ENCODE measurements at regions not wholly inside any gene's neighbourhood (a gene's known extent, or its start where the extent isn't known, plus 50 kb on each side); places are given as distances from the start of the nearest gene placed in this dataset.

DNA sequence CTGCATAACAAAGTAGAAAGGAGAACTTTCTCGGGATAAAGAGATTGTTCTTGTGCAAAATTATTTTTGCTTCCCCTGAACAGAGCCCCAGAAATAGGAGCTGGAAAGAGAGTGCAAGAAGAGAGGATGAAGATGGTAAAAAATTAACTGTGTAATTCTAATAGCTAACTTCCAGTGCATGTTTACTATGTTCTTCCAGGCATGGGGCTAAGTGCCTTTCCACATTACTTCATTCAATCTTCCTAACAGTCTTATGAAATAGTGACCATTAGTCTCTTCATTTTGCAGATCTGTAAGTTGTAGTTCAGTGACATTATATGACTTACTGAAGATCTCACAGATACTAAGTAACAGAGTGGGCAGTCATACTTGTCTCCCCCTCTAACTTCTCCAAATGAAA lies 61.1 kb upstream of the KLHL13 start (continued):
- TF ChIP-seq SSRP1 (CRISPR knock-in tag; IDR thresholded peaks at IDR 0.05): no peak
- TF ChIP-seq, protein P1, sequence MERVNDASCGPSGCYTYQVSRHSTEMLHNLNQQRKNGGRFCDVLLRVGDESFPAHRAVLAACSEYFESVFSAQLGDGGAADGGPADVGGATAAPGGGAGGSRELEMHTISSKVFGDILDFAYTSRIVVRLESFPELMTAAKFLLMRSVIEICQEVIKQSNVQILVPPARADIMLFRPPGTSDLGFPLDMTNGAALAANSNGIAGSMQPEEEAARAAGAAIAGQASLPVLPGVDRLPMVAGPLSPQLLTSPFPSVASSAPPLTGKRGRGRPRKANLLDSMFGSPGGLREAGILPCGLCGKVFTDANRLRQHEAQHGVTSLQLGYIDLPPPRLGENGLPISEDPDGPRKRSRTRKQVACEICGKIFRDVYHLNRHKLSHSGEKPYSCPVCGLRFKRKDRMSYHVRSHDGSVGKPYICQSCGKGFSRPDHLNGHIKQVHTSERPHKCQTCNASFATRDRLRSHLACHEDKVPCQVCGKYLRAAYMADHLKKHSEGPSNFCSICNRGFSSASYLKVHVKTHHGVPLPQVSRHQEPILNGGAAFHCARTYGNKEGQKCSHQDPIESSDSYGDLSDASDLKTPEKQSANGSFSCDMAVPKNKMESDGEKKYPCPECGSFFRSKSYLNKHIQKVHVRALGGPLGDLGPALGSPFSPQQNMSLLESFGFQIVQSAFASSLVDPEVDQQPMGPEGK (CRISPR knock-in tag; IDR thresholded peaks at IDR 0.05): no peak
- TF ChIP-seq ZNF850 (CRISPR knock-in tag; conservative IDR thresholded peaks at IDR 0.05): no peak
- no peak for TF ChIP-seq ZNF670 (CRISPR knock-in tag; IDR thresholded peaks at IDR 0.05; ENCODE audit: borderline replicate concordance)
- TF ChIP-seq STAT5B (CRISPR knock-in tag; IDR thresholded peaks at IDR 0.05): no peak
- TF ChIP-seq HNRNPLL (IDR thresholded peaks at IDR 0.05; ENCODE audit: low read depth, low read length, poor library complexity, severe bottlenecking): no peak
- TF ChIP-seq MEIS1 (CRISPR knock-in tag; IDR thresholded peaks at IDR 0.05; ENCODE audit: borderline replicate concordance): no peak
- TF ChIP-seq ETV6 (CRISPR knock-in tag; conservative IDR thresholded peaks at IDR 0.05): no peak
- TF ChIP-seq, protein P2, sequence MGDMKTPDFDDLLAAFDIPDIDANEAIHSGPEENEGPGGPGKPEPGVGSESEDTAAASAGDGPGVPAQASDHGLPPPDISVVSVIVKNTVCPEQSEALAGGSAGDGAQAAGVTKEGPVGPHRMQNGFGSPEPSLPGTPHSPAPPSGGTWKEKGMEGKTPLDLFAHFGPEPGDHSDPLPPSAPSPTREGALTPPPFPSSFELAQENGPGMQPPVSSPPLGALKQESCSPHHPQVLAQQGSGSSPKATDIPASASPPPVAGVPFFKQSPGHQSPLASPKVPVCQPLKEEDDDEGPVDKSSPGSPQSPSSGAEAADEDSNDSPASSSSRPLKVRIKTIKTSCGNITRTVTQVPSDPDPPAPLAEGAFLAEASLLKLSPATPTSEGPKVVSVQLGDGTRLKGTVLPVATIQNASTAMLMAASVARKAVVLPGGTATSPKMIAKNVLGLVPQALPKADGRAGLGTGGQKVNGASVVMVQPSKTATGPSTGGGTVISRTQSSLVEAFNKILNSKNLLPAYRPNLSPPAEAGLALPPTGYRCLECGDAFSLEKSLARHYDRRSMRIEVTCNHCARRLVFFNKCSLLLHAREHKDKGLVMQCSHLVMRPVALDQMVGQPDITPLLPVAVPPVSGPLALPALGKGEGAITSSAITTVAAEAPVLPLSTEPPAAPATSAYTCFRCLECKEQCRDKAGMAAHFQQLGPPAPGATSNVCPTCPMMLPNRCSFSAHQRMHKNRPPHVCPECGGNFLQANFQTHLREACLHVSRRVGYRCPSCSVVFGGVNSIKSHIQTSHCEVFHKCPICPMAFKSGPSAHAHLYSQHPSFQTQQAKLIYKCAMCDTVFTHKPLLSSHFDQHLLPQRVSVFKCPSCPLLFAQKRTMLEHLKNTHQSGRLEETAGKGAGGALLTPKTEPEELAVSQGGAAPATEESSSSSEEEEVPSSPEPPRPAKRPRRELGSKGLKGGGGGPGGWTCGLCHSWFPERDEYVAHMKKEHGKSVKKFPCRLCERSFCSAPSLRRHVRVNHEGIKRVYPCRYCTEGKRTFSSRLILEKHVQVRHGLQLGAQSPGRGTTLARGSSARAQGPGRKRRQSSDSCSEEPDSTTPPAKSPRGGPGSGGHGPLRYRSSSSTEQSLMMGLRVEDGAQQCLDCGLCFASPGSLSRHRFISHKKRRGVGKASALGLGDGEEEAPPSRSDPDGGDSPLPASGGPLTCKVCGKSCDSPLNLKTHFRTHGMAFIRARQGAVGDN (CRISPR knock-in tag; IDR thresholded peaks at IDR 0.05): no peak
- no peak for TF ChIP-seq ZNF768 (CRISPR knock-in tag; IDR thresholded peaks at IDR 0.05)
- TF ChIP-seq, protein P3, sequence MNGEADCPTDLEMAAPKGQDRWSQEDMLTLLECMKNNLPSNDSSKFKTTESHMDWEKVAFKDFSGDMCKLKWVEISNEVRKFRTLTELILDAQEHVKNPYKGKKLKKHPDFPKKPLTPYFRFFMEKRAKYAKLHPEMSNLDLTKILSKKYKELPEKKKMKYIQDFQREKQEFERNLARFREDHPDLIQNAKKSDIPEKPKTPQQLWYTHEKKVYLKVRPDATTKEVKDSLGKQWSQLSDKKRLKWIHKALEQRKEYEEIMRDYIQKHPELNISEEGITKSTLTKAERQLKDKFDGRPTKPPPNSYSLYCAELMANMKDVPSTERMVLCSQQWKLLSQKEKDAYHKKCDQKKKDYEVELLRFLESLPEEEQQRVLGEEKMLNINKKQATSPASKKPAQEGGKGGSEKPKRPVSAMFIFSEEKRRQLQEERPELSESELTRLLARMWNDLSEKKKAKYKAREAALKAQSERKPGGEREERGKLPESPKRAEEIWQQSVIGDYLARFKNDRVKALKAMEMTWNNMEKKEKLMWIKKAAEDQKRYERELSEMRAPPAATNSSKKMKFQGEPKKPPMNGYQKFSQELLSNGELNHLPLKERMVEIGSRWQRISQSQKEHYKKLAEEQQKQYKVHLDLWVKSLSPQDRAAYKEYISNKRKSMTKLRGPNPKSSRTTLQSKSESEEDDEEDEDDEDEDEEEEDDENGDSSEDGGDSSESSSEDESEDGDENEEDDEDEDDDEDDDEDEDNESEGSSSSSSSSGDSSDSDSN (CRISPR knock-in tag; IDR thresholded peaks at IDR 0.05): no peak
- no peak for TF ChIP-seq KLF16 (CRISPR knock-in tag; IDR thresholded peaks at IDR 0.05)
- TF ChIP-seq, protein P4, sequence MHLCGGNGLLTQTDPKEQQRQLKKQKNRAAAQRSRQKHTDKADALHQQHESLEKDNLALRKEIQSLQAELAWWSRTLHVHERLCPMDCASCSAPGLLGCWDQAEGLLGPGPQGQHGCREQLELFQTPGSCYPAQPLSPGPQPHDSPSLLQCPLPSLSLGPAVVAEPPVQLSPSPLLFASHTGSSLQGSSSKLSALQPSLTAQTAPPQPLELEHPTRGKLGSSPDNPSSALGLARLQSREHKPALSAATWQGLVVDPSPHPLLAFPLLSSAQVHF (CRISPR knock-in tag; IDR thresholded peaks at IDR 0.05): no peak
- no peak for TF ChIP-seq ZKSCAN5 (CRISPR knock-in tag; IDR thresholded peaks at IDR 0.05)
- TF ChIP-seq, protein P5, sequence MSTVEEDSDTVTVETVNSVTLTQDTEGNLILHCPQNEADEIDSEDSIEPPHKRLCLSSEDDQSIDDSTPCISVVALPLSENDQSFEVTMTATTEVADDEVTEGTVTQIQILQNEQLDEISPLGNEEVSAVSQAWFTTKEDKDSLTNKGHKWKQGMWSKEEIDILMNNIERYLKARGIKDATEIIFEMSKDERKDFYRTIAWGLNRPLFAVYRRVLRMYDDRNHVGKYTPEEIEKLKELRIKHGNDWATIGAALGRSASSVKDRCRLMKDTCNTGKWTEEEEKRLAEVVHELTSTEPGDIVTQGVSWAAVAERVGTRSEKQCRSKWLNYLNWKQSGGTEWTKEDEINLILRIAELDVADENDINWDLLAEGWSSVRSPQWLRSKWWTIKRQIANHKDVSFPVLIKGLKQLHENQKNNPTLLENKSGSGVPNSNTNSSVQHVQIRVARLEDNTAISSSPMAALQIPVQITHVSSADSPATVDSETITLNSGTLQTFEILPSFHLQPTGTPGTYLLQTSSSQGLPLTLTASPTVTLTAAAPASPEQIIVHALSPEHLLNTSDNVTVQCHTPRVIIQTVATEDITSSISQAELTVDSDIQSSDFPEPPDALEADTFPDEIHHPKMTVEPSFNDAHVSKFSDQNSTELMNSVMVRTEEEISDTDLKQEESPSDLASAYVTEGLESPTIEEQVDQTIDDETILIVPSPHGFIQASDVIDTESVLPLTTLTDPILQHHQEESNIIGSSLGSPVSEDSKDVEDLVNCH (CRISPR knock-in tag; IDR thresholded peaks at IDR 0.05): no peak
- no peak for TF ChIP-seq ARNT (IDR thresholded peaks at IDR 0.05)
- TF ChIP-seq LCORL (IDR thresholded peaks at IDR 0.05): no peak
- no peak for TF ChIP-seq LCORL (CRISPR knock-in tag; IDR thresholded peaks at IDR 0.05)

Data from HepG2 (cell line).